Keratinocyte (primary cell): ENCODE measurements at regions not wholly inside any gene's neighbourhood (a gene's known extent, or its start where the extent isn't known, plus 50 kb on each side); places are given as distances from the start of the nearest gene placed in this dataset.

Source experiments
- DNase-seq: peaks from one replicate; pipeline ENCODE4 v3.0.0-alpha.2; 2011; ENCODE audit warnings: low read depth, missing footprints, low spot score
- FAIRE-seq: peaks from 2 replicates; lab custom pipeline; 2011; peaks lifted over from hg19 to GRCh38; lab: Jason Lieb, UNC
- H2AFZ ChIP-seq: 2 replicates; pipeline ENCODE4 v1.6.0; 2012; ENCODE audit warnings: low read length, control low read depth, inconsistent platforms; ENCODE audit not compliant: control insufficient read depth
- H3K27ac ChIP-seq: 2 replicates; pipeline ENCODE4 v1.5.1; 2011; ENCODE audit warnings: low read length; ENCODE audit not compliant: control insufficient read depth, insufficient read depth
- H3K27me3 ChIP-seq: 3 replicates; pipeline ENCODE4 v1.6.0; 2011; ENCODE audit warnings: low read length; ENCODE audit not compliant: control insufficient read depth, insufficient read depth; ENCODE audit errors: extremely low read depth
- H3K36me3 ChIP-seq, 2 experiments: 2 replicates in 1 of 2; 3 replicates in 1 of 2; pipeline ENCODE4 v1.5.1; 2011; ENCODE audit warnings: low read length in 2 of 2, mild to moderate bottlenecking in 1 of 2; ENCODE audit not compliant: control insufficient read depth in 2 of 2, insufficient read depth in 2 of 2; ENCODE audit errors: extremely low read depth in 1 of 2
- H3K4me1 ChIP-seq: 3 replicates; pipeline ENCODE4 v1.5.1; 2011; ENCODE audit warnings: low read length; ENCODE audit not compliant: control insufficient read depth, insufficient read depth; ENCODE audit errors: extremely low read depth
- H3K4me2 ChIP-seq: 3 replicates; pipeline ENCODE4 v1.6.0; 2011; ENCODE audit warnings: low read depth, low read length; ENCODE audit not compliant: control insufficient read depth, insufficient read depth; ENCODE audit errors: extremely low read depth
- H3K4me3 ChIP-seq, 3 experiments: fragments of 200-600 bp in 1 of 3; sonication (generic) in 1 of 3; 2 replicates in 2 of 3; 3 replicates in 1 of 3; pipeline ENCODE4 v1.5.1; 2011 to 2016; ENCODE audit warnings: low read length in 3 of 3, mild to moderate bottlenecking in 3 of 3, control low read depth in 2 of 3, inconsistent platforms in 1 of 3, low read depth in 1 of 3, mixed read lengths in 1 of 3, mixed run types in 1 of 3, moderate library complexity in 1 of 3; ENCODE audit not compliant: control insufficient read depth in 2 of 3, insufficient read depth in 2 of 3; ENCODE audit errors: extremely low read depth in 1 of 3
- H3K79me2 ChIP-seq: 2 replicates; pipeline ENCODE4 v1.6.0; 2012; ENCODE audit warnings: low read length; ENCODE audit not compliant: control insufficient read depth, insufficient read depth
- H3K9ac ChIP-seq: 3 replicates; pipeline ENCODE4 v1.6.0; 2011; ENCODE audit warnings: low read length; ENCODE audit not compliant: control insufficient read depth, insufficient read depth; ENCODE audit errors: extremely low read depth
- H3K9me1 ChIP-seq: 3 replicates; pipeline ENCODE4 v1.6.0; 2011; ENCODE audit warnings: low read length; ENCODE audit not compliant: control insufficient read depth, insufficient read depth; ENCODE audit errors: extremely low read depth
- H3K9me3 ChIP-seq: 2 replicates; pipeline ENCODE4 v1.5.1; 2012; ENCODE audit warnings: low read depth, low read length; ENCODE audit not compliant: control insufficient read depth
- H4K20me1 ChIP-seq: 3 replicates; pipeline ENCODE4 v1.6.0; 2011; ENCODE audit warnings: low read length; ENCODE audit not compliant: control insufficient read depth, insufficient read depth; ENCODE audit errors: extremely low read depth
- EZH2 ChIP-seq: IDR thresholded peaks from one replicate; pipeline ENCODE4 v1.6.1; 2012; ENCODE audit warnings: inconsistent platforms, mild to moderate bottlenecking, low read length, moderate library complexity
- dilution Hi-C: fragments of 300-500 bp; cut with MboI; formaldehyde crosslinking; loops from one replicate; pipeline ENCODE4 v1.7.0; 2020; ENCODE audit warnings: low sequenced_read_pairs; ENCODE audit not compliant: extremely low pct_ligation_motif_present
- TF ChIP-seq, protein P1 (sequence below), 3 experiments: IDR thresholded peaks in 1 of 3; conservative IDR thresholded peaks in 1 of 3; optimal IDR thresholded peaks in 1 of 3; 2 replicates in 2 of 3; 3 replicates in 1 of 3; pipeline versions ENCODE3 to v1.5.1; 2011; ENCODE audit warnings: low read length in 3 of 3, mild to moderate bottlenecking in 3 of 3, moderate library complexity in 2 of 3, control low read depth in 1 of 3, inconsistent platforms in 1 of 3; ENCODE audit not compliant: insufficient read depth in 2 of 3; ENCODE audit errors: extremely low read depth in 1 of 3

- dilution Hi-C loops: no loop called here
- Histone ChIP-seq H2AFZ (no peak overlapping the region), H3K9me3 (no peaks in the 10 kb centered on the region), H3K27me3 (no peaks in the 10 kb centered on the region), H3K4me3 (no peak overlapping the region), H3K4me1 (peaks cover 6% of the 10 kb centered on the region), H3K27ac (no peak overlapping the region), H3K36me3 (no peaks in the 10 kb centered on the region), H3K4me2 (no peak overlapping the region), H3K9ac (no peak overlapping the region), H3K79me2 (no peaks in the 10 kb centered on the region), H3K9me1 (no peaks in the 10 kb centered on the region), H4K20me1 (no peaks in the 10 kb centered on the region)
- no peak for TF ChIP-seq EZH2
- TF ChIP-seq, protein P1, sequence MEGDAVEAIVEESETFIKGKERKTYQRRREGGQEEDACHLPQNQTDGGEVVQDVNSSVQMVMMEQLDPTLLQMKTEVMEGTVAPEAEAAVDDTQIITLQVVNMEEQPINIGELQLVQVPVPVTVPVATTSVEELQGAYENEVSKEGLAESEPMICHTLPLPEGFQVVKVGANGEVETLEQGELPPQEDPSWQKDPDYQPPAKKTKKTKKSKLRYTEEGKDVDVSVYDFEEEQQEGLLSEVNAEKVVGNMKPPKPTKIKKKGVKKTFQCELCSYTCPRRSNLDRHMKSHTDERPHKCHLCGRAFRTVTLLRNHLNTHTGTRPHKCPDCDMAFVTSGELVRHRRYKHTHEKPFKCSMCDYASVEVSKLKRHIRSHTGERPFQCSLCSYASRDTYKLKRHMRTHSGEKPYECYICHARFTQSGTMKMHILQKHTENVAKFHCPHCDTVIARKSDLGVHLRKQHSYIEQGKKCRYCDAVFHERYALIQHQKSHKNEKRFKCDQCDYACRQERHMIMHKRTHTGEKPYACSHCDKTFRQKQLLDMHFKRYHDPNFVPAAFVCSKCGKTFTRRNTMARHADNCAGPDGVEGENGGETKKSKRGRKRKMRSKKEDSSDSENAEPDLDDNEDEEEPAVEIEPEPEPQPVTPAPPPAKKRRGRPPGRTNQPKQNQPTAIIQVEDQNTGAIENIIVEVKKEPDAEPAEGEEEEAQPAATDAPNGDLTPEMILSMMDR (optimal IDR thresholded peaks at IDR 0.05 in 1 of 3, IDR thresholded peaks at IDR 0.05 in 1 of 3, conservative IDR thresholded peaks at IDR 0.05 in 1 of 3; ENCODE audit: extremely low read depth in 1 of 3, insufficient read depth in 2 of 3, low read length in 3 of 3): no peak
- FAIRE-seq (no peak), DNase-seq (no peak)
Measured at GRCh38 chr6:27631609-27631916, 158.7 kb upstream of the ZNF184 start.

DNA sequence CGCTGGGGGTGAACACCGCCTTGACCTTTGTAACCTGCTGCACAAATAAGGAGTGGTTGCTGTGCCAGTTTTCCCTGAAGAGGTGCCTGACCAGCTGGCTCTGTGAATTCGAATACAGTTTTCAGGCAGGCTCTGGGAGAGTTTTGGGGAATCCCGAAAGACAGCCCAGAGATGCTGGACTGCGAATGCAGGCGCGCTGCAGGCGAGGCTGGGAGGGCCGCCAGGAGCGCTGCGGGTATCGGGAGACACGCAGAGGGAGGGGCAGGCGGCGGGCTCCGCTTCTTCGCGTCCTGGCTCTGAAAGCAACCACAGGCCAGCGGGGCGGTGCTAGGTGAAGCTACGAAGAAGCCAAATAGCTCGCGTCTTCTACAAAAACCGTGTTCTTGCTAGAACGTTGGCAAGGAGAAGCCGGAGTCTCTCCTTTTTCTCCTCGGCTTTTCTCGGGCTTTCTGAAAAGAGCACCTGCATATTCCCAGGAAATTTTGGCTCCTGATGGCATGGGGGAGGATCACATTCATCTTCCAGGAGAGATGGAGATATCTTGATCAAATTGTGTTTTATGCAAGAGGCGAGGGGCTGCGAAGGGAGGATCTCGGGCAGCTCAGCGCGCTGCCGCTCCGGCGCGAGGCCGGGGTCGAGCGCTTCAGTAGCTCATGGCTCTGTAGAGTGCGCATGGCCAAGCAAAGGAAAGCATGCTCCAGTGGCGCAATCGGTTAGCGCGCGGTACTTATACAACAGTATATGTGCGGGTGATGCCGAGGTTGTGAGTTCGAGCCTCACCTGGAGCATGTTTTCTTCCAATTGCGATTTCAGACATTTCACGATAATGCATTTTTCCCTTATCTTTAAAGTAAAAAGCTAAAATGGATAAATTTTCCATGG lies 158.1 kb upstream of the ZNF184 start:
- peak overlapping the region; percentile 3 for H3K27ac ChIP-seq
- FAIRE-seq (no peak), DNase-seq (no peak)
- H3K4me1 ChIP-seq: peaks cover 6% of the 10 kb centered on the region
- H3K9me1 ChIP-seq: no peaks in the 10 kb centered on the region
- no peaks in the 10 kb centered on the region for H4K20me1 ChIP-seq
- peak overlapping the region; percentile 53 to 93 (median 84) for H3K4me3 ChIP-seq
- H3K36me3 ChIP-seq: no peaks in the 10 kb centered on the region
- H3K79me2 ChIP-seq: no peaks in the 10 kb centered on the region
- TF ChIP-seq, protein P1 (optimal IDR thresholded peaks at IDR 0.05 in 1 of 3, IDR thresholded peaks at IDR 0.05 in 1 of 3, conservative IDR thresholded peaks at IDR 0.05 in 1 of 3; ENCODE audit: extremely low read depth in 1 of 3, insufficient read depth in 2 of 3, low read length in 3 of 3): peak; percentile 18 to 53 (median 30)
- TF ChIP-seq EZH2: no peak
- H2AFZ ChIP-seq: peak overlapping the region; percentile 78
- peak overlapping the region; percentile 55 for H3K9ac ChIP-seq
- dilution Hi-C loops: no loop called here
- H3K9me3 ChIP-seq: no peaks in the 10 kb centered on the region
- no peaks in the 10 kb centered on the region for H3K27me3 ChIP-seq
- H3K4me2 ChIP-seq: peak overlapping the region; percentile 77
